ENCODE measurements at regions not wholly inside any gene's neighbourhood (a gene's known extent, or its start where the extent isn't known, plus 50 kb on each side); places are given as distances from the start of the nearest gene placed in this dataset.

GRCh38 chr2:607709-608108 is 69.5 kb downstream of the TMEM18 start:
- H3K27ac Mint-ChIP-seq = no peak overlapping the region

GRCh38 chr2:607172-607571 is 70.0 kb downstream of the TMEM18 start:
- Mint-ChIP-seq H3K27me3 (ENCODE audit: low read depth) (peaks cover 13% of the 10 kb centered on the region), H3K27ac (no peak overlapping the region), H3K4me1 (no peaks in the 10 kb centered on the region), H3K36me3 (ENCODE audit: low read depth) (no peaks in the 10 kb centered on the region), H3K4me3 (no peak overlapping the region), H3K9me3 (no peaks in the 10 kb centered on the region)
- no peak for TF ChIP-seq CTCF (IDR thresholded peaks at IDR 0.05; ENCODE audit: unreplicated experiment in 3 of 3)

More at GRCh38 chr2:607709-608108, 69.5 kb downstream of the TMEM18 start:
- H3K4me1 Mint-ChIP-seq = no peaks in the 10 kb centered on the region
- TF ChIP-seq CTCF (IDR thresholded peaks at IDR 0.05; ENCODE audit: unreplicated experiment in 3 of 3) = no peak
- H3K4me3 Mint-ChIP-seq = no peak overlapping the region
- no peaks in the 10 kb centered on the region for H3K36me3 Mint-ChIP-seq (ENCODE audit: low read depth)
- H3K27me3 Mint-ChIP-seq (ENCODE audit: low read depth) = peaks cover 13% of the 10 kb centered on the region
- H3K9me3 Mint-ChIP-seq = no peaks in the 10 kb centered on the region

- Mint-ChIP-seq H3K27ac (no peak overlapping the region), H3K4me3 (no peak overlapping the region), H3K4me1 (peaks cover 8% of the 10 kb centered on the region), H3K36me3 (ENCODE audit: low read depth) (no peaks in the 10 kb centered on the region), H3K9me3 (no peaks in the 10 kb centered on the region), H3K27me3 (ENCODE audit: low read depth) (peaks cover 10% of the 10 kb centered on the region)
- TF ChIP-seq CTCF (IDR thresholded peaks at IDR 0.05; ENCODE audit: unreplicated experiment in 3 of 3) = no peak
These were observed 71.3 kb downstream of the TMEM18 start for GRCh38 chr2:605674-606608.

GRCh38 chr2:604854-605524 is 72.2 kb downstream of the TMEM18 start:
- peaks cover 7% of the 10 kb centered on the region for H3K27me3 Mint-ChIP-seq (ENCODE audit: low read depth)
- no peaks in the 10 kb centered on the region for H3K9me3 Mint-ChIP-seq
- no peak for TF ChIP-seq CTCF (IDR thresholded peaks at IDR 0.05; ENCODE audit: unreplicated experiment in 3 of 3)
- H3K4me3 Mint-ChIP-seq = no peak overlapping the region
- H3K27ac Mint-ChIP-seq = no peak overlapping the region
- peaks cover 11% of the 10 kb centered on the region for H3K4me1 Mint-ChIP-seq
- no peaks in the 10 kb centered on the region for H3K36me3 Mint-ChIP-seq (ENCODE audit: low read depth)

GRCh38 chr2:604385-604784 is 72.8 kb downstream of the TMEM18 start:
- Mint-ChIP-seq H3K4me1 (peaks cover 17% of the 10 kb centered on the region), H3K4me3 (no peak overlapping the region), H3K27me3 (ENCODE audit: low read depth) (peaks cover 7% of the 10 kb centered on the region), H3K9me3 (no peaks in the 10 kb centered on the region), H3K27ac (no peak overlapping the region), H3K36me3 (ENCODE audit: low read depth) (no peaks in the 10 kb centered on the region)
- TF ChIP-seq CTCF (IDR thresholded peaks at IDR 0.05; ENCODE audit: unreplicated experiment in 3 of 3) = no peak
